ENCODE measurements at regions not wholly inside any gene's neighbourhood (a gene's known extent, or its start where the extent isn't known, plus 50 kb on each side); places are given as distances from the start of the nearest gene placed in this dataset.

DNA sequence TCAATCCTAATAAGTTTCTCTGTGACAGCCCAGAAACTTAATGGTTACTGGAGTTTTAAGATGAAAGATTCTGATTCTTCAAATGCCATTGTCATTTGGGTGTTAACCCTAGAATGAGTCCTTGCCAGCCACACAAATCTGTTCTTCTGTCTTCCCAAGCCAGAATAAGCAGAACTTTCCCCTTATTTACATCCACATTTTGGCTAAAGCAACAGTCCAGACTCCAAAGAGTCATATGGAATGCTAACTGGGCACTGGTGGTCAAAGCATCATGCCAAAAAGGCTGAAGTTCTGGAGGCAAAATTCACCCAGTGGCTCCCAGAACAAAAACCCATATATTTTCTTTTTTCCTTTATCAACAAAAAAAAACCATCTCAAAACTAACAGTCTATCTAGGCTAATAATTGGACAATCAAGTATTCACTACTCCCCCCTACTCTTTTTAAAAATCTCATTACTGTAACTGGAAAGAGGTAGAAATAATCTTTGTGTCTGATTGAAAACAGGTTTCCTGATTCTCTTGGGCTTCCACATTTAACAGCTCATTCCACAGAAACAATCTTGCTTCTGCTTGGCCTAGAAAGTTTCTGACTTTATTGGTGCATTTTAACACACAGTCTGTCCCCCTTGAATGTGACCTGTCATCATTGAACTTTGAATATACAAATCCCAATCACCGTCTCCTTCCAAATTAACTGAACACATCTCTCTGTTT lies 89.6 kb upstream of the SETBP1 start:
- DNase-seq (ENCODE audit: low spot score): no peak

DNA sequence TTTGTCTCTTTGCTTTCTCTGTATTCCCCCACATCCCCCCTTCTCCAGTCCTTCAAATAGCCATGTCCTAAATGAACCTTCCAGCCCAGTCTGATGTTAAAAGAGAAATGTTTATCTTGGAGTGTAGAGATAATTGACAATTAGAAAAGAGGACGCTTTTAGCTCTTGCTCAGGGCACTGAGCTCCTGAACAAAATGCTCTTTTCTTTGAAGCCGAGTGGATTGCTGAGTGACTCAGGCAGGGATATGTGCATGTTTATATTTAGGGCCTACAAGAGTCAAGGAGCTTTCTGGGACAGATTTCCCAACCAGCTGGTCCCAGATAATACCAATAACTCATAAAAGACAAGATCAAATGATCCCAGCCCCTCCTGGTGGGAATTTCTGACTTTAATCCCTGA lies 88.0 kb upstream of the SETBP1 start:
- DNase-seq (ENCODE audit: low spot score): no peak

DNA sequence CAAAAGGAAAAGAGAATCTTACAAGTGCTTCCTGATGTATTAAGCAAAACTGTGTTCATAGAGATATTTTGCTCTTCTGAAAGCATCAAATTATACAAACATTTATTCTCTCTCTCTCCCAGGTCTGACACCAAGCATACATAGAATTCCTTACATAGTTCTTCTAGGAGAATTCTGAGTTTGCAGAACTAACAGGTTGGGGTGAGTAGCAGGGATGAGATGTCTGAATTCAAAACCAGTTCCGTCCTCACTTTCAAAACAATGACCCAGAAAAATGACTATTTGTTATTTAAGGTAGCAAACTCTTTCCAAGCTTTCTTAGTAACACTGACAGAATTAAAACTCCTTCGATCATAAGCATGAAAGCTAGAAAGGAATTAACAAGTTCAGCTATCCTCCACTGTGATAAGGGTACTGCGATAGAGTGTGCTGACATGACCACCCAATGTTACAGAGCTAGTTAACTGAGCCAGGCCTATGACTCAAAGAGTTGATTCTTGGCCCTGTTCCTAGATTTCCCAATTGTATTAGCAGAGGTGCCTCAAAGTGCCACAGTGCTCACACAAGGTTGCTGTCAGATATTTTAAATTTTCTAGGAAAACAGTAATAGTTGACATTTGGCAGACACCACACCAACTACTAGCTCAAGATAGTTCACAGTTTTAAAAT lies 85.8 kb upstream of the SETBP1 start:
- no peak for DNase-seq (ENCODE audit: low spot score)

DNA sequence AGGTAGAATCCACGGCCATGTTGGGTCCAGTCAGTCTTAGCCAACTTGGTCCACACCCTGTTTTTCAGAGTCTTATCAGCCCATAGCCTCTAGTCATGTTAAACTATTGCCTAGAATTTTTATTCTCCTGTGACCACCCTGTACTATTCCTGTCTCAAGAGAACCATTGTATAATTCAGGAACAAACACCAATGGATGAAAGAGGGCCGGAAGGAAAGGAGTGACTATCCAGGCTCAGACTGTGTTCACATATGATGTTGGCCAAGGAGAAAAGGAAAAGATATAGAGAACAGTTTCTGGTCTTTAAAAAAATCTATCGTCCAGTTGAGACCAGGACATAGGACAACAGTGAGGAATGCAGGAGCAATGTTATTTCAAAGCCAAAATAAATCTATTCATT lies 82.9 kb upstream of the SETBP1 start:
- DNase-seq (ENCODE audit: low spot score): no peak

DNA sequence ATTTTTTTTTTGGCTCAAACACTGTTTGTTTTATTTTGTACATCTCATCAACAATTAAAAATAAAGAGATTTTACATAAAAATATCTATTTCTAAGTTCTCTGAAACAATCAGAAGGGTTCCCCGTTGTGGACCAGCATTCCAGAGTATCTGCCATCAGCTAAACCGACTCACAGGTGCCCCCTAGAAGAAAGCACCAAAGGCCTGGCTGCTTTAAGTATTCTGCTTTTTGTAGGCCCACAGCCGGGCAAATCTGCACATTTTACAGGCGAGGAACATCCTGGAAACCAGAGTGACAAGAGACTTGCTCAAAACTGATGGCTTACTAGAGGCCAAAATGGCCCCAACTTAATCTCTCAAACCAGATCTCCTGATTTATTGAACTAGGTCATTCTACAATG lies 82.2 kb upstream of the SETBP1 start:
- no peak for DNase-seq (ENCODE audit: low spot score)

DNA sequence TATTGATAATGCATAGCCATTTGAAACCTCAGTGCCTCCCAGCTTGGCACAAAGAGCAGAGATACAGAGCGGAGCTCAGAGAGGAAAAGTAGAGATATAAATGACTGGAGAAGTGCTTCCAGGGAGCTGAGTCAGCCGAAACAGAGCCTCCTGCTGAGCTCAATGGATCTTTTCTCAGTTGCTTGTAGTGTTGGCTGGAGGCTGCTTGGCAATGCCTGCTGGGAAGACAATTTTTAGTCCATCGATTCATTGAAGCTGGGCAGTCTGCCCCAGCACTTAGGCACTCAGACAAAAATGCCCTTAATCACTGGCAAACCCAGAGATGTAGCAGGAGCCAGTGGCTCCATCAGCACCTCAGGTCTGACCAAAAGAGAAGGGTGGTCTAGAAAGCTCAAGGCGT lies 81.3 kb upstream of the SETBP1 start:
- no peak for DNase-seq (ENCODE audit: low spot score)

DNA sequence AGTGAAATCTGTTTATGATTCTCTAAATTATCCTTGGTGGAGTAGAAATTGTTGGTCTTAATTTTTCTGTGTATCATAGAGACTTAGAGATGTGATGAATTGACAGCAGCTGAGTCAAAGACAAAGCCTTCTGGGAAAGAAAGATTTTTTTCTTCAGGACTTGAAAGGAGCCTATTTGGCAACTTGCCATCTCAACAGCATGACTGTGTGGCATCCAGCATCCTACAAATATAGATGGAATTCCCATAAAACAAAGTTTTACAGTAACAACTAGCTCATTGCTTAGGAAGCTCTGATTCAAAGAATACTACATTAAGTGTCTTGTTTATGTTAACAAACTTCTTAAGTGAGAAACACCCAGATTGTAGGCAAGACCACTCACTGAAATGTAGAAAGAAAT lies 79.2 kb upstream of the SETBP1 start:
- DNase-seq (ENCODE audit: low spot score): no peak

DNA sequence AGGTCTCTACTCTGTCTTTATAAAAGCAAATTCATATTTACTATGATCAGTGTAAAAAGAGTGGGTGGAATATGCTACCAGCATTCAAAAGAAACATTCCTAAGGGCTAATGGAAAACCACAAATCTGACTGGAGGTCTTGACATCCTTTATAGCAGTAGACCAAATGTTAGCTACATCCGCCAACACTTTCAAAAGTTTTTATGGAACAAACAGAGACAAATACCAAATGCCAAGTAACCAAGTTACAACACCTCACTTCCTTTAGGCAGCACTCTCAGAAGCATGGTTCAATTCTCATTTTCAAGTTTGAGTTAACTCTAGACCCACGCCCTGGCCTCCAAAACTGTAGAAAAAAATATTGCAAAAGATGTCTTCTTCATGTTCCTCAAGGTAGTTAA lies 78.3 kb upstream of the SETBP1 start:
- DNase-seq (ENCODE audit: low spot score): no peak

DNA sequence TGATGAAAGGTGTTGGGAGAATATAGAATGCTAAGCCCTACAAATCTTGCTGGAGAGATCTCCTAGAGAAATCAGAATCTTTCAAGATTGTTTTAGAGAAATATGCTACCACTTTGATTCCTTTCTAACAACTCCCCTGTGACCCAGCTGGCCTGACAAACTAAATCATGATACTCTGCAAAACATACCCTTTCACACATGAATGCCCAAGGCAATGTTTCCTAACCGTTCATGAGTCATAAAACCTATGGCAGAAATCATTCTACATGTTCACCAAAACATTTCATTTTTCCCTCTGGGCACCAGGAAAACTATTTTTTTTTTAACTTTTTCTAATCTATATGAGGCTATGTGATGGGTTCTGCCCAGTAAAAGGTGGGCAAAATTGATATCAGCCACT lies 77.8 kb upstream of the SETBP1 start:
- DNase-seq (ENCODE audit: low spot score): no peak

DNA sequence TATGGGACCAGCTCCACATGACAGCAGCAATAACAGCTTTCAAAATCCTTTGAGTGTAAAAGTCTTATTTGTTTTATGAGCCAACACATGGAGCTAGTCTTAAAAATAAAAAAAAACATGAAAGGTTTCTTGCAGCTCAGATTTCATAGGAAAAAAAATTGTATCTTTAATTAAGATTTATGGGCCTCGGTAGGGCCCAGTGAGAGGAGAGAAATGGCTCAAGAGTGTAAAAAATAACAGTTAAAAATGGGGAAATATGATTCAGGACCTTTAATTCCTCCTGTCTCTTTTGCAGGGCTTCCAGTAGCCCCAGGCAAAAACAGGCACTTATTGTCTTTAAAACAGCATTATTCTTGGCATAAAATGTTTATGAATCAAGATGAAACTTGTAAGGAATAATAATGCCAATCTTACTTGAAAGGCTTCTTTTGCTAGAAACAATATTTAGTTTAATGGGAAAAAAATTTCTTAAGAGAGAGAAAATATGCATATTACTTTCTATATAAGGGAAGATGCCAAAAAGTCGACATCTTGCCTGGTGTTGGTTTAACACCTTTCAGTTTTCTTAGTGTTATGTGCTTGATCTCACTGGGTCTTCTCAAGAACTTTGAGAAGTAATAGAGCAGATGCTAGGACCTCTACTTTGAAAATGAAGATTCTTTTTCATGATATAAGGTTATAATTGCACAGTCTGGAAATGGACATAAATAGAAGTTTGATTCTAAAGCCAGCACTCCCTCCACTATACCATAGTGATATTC lies 71.3 kb upstream of the SETBP1 start:
- DNase-seq (ENCODE audit: low spot score): no peak

DNA sequence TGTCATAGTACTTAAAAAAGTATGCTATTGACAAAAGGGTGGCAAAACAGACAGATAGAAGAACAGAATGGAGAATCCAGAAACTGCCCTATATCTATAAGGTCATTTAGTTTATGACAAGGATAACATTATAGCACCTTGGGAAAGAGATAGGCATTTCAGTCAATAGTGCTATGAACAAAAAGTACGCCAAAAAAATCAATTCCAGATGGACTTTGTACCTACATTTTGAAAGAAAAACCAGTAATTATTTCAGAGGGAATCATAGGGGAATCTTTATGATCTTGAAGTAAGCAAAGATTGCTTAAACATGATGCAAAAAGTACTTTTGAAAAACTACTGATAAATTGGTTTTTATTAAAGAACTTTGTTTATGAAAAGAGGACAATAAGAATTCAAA lies 59.9 kb upstream of the SETBP1 start:
- DNase-seq (ENCODE audit: low spot score): no peak

DNA sequence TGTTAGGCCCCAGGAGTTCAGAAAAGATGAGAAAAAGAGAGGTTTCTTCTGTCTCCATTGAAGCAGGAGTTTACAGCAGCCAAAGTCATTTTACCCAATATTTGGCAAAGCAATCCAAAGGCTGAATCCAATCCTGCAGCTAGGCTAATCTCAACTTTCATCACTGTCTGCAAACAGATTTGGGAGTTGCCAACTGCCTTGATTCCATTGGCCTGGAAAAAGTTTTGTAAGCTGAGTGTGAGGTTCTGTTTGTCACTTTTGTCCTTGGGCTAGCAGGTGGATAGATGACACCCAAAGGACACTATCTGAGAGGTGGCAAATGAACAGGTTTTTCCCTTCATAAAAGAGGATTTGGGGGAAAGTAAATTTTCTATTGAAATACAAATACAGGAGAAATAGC lies 56.6 kb upstream of the SETBP1 start:
- DNase-seq (ENCODE audit: low spot score): no peak

DNA sequence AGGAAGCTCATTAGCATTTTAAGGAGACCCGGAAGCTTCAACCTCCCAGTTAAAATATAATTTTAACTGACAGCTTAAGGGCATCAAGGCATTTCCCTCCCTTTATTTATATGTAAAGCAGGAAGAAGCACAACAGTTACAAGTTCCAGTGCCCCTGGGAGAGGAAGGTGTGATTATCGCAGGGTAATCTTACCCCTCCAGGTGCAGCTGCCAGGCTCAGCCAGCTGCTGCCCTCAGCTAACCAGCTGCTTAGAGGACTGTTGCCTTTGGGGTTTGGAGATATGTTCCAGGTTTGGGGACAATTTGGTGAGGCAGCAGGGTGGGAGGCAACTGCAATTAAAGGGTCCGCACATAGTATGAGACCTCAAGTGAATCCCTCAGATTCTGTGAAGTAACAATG lies 55.3 kb upstream of the SETBP1 start:
- no peak for DNase-seq (ENCODE audit: low spot score)

DNA sequence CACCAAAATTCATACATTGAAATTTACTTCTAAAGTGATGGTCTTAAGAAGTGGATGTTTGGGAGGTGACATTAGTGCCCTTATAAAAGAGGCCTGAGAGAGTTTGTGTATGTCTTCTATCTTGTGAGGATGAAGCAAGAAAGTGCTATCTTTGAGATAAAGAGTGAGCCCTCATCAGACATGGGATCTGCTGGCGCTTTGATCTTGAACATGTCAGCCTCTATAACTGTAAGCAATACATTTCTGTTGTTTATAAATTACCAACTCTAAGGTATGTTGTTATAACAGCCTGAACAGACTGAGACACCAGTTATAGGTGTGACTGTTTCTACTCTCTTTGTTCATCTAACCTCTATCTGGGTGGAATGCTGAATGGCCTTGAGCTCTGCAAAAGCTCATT lies 54.5 kb upstream of the SETBP1 start:
- DNase-seq (ENCODE audit: low spot score): no peak

DNA sequence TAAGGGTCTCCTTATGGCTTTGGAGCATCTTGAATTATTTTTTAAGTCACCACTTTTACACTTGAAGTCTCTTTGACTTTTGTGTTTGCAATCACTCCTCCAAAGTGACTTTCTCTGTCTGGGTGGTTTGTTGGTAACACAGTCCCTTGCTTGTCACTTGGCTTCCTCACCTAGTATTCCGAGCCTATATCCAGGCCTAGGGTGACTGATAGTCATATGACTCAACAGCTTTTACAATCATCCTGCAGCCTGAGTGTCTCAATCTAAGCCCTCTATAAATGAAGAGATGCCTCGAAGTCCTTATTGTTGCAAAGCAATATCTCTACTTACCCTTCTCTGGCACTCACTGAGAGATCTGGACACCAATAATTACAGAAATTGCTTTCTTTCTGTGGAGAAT lies 53.9 kb upstream of the SETBP1 start:
- no peak for DNase-seq (ENCODE audit: low spot score)

DNA sequence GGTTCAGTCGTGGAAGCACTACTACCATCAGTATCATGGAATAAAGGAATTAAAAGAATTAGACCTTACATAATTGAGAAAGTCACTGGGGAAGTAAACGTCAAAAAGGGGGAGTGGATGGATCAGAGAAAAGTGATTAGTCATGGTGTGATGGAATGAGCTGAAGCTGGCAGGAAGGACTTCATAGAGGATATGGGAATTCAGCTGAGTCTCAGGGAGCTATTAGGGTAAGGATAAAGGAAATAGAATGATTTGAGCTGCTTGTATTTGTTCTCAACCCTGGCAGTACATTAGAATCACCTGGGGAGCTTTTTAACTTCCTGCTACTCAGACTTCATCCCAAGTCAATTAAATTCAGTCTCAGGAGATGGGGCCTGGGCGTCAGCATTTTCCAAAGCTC lies 53.4 kb upstream of the SETBP1 start:
- no peak for DNase-seq (ENCODE audit: low spot score)

DNA sequence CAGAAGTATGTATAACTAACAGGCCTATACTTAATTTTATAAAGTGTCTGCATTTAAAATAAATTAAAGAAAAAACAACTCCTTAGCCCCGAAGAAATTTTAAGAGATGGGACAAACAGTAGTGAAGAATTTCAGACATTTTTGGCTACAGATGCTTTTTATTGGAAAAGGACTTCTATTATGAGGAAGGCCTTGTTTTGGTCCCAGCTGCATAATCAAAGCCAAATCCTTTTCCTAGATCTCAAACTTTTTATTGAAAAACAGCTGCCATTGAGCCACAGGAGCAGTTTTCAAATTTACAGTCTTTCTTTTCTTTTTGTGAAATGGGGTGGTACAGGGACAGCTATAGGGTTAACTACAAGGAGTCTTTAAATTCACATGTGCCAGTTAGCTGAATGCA lies 51.3 kb upstream of the SETBP1 start:
- no peak for DNase-seq (ENCODE audit: low spot score)

DNA sequence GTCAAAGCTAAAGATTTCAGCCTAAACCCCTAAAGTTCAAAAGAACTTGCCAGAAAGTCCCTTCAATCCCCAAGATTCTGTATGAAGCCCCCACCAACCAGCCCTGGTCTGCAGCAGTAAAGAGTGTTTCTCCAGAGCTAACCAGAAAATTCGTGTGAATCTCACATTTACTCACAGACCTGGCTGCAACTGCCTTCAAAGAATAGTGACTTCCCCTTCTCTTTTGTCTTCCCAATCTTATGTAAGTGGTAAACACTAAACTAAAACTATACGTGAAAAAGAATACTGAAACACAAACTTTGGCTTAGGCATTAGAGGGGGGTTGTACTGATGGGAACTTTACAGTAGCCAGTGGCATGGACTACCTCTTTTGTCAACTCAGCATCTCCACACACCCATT lies 50.6 kb upstream of the SETBP1 start:
- DNase-seq (ENCODE audit: low spot score): no peak

All from ecto neural progenitor cell (in vitro differentiated cells).